MM.1S (cell line): ENCODE measurements at regions not wholly inside any gene's neighbourhood (a gene's known extent, or its start where the extent isn't known, plus 50 kb on each side); places are given as distances from the start of the nearest gene placed in this dataset.

ENCODE experiments used
- DNase-seq: peaks from one replicate; pipeline ENCODE4 v3.0.0-alpha.2; 2015
- H2AFZ ChIP-seq: fragments of 300-600 bp; sonication (generic); 2 replicates; pipeline ENCODE4 v1.6.0; 2016; ENCODE audit warnings: antibody characterized with exemption, low read length
- H3F3A ChIP-seq: fragments of 300-600 bp; sonication (generic); 2 replicates; pipeline ENCODE4 v1.6.1; 2016; ENCODE audit warnings: mild to moderate bottlenecking, antibody characterized with exemption, low read length, moderate library complexity, mixed read lengths; ENCODE audit not compliant: insufficient read depth
- H3K27ac ChIP-seq: fragments of 300-600 bp; sonication (generic); 2 replicates; pipeline ENCODE4 v1.5.1; 2016; ENCODE audit warnings: mild to moderate bottlenecking, low read length
- H3K27me3 ChIP-seq: fragments of 300-600 bp; sonication (generic); replicated peaks from 2 replicates; pipeline ENCODE4 v1.6.0; 2016; ENCODE audit warnings: low read length; ENCODE audit not compliant: insufficient read depth
- H3K36me3 ChIP-seq: fragments of 300-600 bp; sonication (generic); replicated peaks from 2 replicates; pipeline ENCODE4 v1.6.1; 2016; ENCODE audit warnings: mild to moderate bottlenecking, low read length, mixed read lengths; ENCODE audit not compliant: insufficient read depth
- H3K4me1 ChIP-seq: fragments of 300-600 bp; sonication (generic); 2 replicates; pipeline ENCODE4 v1.6.1; 2016; ENCODE audit warnings: low read length, mixed read lengths
- H3K4me2 ChIP-seq: fragments of 300-600 bp; sonication (generic); 2 replicates; pipeline ENCODE4 v1.6.0; 2016; ENCODE audit warnings: low read depth, low read length
- H3K4me3 ChIP-seq: fragments of 300-600 bp; sonication (generic); 2 replicates; pipeline ENCODE4 v1.5.1; 2016; ENCODE audit warnings: low read length, mixed read lengths
- H3K79me2 ChIP-seq: fragments of 300-600 bp; sonication (generic); 2 replicates; pipeline ENCODE4 v1.6.1; 2016; ENCODE audit warnings: mixed run types, low read length, mixed read lengths
- H3K9ac ChIP-seq: fragments of 300-600 bp; sonication (generic); 2 replicates; pipeline ENCODE4 v1.6.1; 2016; ENCODE audit warnings: low read length, mixed read lengths
- H3K9me2 ChIP-seq: fragments of 300-600 bp; sonication (generic); replicated peaks from 2 replicates; pipeline ENCODE4 v1.6.1; 2016; ENCODE audit warnings: mild to moderate bottlenecking, low read length, mixed read lengths; ENCODE audit not compliant: insufficient read depth
- H3K9me3 ChIP-seq: fragments of 300-600 bp; sonication (generic); replicated peaks from 2 replicates; pipeline ENCODE4 v1.6.1; 2016; ENCODE audit warnings: mild to moderate bottlenecking, low read length, mixed read lengths; ENCODE audit not compliant: insufficient read depth
- H4K20me1 ChIP-seq: fragments of 300-600 bp; sonication (generic); 2 replicates; pipeline ENCODE4 v1.6.1; 2016; ENCODE audit warnings: mild to moderate bottlenecking, low read length, moderate library complexity, mixed read lengths; ENCODE audit not compliant: insufficient read depth
- EZH2 ChIP-seq: fragments of 300-600 bp; sonication (generic); optimal IDR thresholded peaks from 2 replicates; pipeline ENCODE3; 2017; ENCODE audit warnings: low read depth, mild to moderate bottlenecking, antibody characterized with exemption, low read length, mixed read lengths
- EZH2phosphoT487 ChIP-seq: fragments of 300-600 bp; sonication (generic); IDR thresholded peaks from 2 replicates; pipeline ENCODE4 v1.6.1; 2018; ENCODE audit warnings: antibody characterized with exemption, low read length
- TF ChIP-seq, protein P1 (sequence below): fragments of 300-600 bp; sonication (generic); IDR thresholded peaks from 2 replicates; pipeline ENCODE4 v1.5.1; 2016; ENCODE audit warnings: antibody characterized with exemption, low read length, mixed read lengths

DNA sequence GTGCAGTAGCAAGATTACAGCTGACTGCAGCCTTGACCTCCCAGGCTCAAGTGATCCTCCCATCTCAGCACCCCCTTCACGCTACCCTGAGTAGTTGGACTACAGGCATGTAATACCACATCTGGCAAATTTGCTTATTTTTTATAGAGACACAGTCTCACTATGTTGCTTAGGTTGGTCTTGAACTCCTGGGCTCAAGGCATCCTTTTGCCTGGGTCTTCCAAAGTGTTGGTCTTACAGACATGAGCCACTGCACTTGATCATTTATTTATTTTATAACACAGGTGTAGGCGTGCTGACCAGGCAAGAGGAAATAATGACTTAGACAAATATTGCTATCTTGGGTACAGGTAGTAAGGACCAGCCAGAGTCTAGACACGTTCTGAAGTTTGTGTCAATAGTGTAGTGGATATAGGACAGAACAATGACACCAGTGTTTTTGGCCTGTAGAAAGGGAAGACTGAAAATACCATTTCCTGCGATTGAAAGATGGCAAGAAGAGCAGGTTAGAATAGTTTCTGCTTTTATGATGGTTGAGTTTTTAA is 71.0 kb upstream of the THUMPD2 start:
- Histone ChIP-seq H3K4me2 (no peak overlapping the region), H3K36me3 (no peaks in the 10 kb centered on the region), H2AFZ (no peak overlapping the region), H3K27ac (no peak overlapping the region), H3K9ac (no peak overlapping the region), H3K79me2 (no peaks in the 10 kb centered on the region), H3K9me3 (no peaks in the 10 kb centered on the region), H3K9me2 (no peaks in the 10 kb centered on the region), H3K27me3 (no peaks in the 10 kb centered on the region), H3K4me3 (no peak overlapping the region), H4K20me1 (no peaks in the 10 kb centered on the region), H3K4me1 (peaks cover 15% of the 10 kb centered on the region), H3F3A (peaks cover 8% of the 10 kb centered on the region; the same call in 1 of the 2 replicates)
- TF ChIP-seq, protein P1, sequence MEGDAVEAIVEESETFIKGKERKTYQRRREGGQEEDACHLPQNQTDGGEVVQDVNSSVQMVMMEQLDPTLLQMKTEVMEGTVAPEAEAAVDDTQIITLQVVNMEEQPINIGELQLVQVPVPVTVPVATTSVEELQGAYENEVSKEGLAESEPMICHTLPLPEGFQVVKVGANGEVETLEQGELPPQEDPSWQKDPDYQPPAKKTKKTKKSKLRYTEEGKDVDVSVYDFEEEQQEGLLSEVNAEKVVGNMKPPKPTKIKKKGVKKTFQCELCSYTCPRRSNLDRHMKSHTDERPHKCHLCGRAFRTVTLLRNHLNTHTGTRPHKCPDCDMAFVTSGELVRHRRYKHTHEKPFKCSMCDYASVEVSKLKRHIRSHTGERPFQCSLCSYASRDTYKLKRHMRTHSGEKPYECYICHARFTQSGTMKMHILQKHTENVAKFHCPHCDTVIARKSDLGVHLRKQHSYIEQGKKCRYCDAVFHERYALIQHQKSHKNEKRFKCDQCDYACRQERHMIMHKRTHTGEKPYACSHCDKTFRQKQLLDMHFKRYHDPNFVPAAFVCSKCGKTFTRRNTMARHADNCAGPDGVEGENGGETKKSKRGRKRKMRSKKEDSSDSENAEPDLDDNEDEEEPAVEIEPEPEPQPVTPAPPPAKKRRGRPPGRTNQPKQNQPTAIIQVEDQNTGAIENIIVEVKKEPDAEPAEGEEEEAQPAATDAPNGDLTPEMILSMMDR, result no peak
- TF ChIP-seq EZH2phosphoT487 (no peak), EZH2 (no peak)
- DNase-seq, result no peak

GRCh38 chr2:39849064-39849463 is 70.0 kb upstream of the THUMPD2 start:
- TF ChIP-seq, protein P1, result no peak
- TF ChIP-seq EZH2 (no peak), EZH2phosphoT487 (no peak)
- H3F3A ChIP-seq, result peaks cover 8% of the 10 kb centered on the region; the same call in 1 of the 2 replicates
- DNase-seq, result no peak
- no peaks in the 10 kb centered on the region for H3K27me3 ChIP-seq
- H3K4me3 ChIP-seq, result no peak overlapping the region
- no peaks in the 10 kb centered on the region for H3K9me2 ChIP-seq
- no peaks in the 10 kb centered on the region for H3K79me2 ChIP-seq
- no peak overlapping the region for H3K27ac ChIP-seq
- H2AFZ ChIP-seq, result no peak overlapping the region
- no peak overlapping the region for H3K9ac ChIP-seq
- no peak overlapping the region for H3K4me2 ChIP-seq
- H3K9me3 ChIP-seq, result no peaks in the 10 kb centered on the region
- H3K36me3 ChIP-seq, result no peaks in the 10 kb centered on the region
- no peaks in the 10 kb centered on the region for H4K20me1 ChIP-seq
- H3K4me1 ChIP-seq, result peaks cover 15% of the 10 kb centered on the region

DNA sequence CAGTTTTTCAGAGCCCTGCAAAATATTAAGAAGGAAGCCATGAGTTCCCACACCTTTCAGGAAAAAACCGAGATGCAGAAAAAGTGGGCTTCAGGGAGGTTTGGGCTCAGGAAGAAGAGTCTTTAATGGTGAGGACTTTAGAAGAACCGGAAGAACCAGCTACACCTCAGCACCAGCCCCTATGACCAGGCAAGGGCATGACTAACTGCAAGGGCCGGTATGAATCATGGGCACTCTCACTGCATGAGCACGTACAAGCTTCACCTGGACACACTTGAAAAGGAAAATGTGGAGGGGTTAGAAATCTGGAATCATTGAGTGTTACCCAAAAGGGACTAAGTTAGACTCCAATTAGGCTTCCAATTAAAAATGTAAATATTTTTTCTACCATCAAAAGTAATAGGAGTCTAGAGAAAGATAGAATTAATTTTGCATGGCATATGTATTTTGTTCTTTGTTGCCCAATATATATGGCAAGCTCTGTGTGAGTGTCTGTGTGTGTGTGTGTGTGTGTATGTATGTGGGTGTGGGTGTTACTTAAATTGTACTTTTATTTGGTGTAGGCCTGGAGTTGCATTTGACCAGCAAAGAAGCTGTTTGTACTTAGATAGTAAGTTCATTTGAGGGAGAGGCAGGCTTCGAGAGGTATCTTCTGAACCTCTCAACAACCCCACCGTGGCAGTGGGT is 66.5 kb upstream of the THUMPD2 start:
- Histone ChIP-seq H3K27me3 (no peaks in the 10 kb centered on the region), H2AFZ (no peak overlapping the region), H3K79me2 (no peaks in the 10 kb centered on the region), H3K4me2 (no peak overlapping the region), H3F3A (no peaks in the 10 kb centered on the region), H4K20me1 (no peaks in the 10 kb centered on the region), H3K4me1 (no peaks in the 10 kb centered on the region), H3K9me2 (no peaks in the 10 kb centered on the region), H3K9ac (no peak overlapping the region), H3K27ac (no peak overlapping the region), H3K4me3 (no peak overlapping the region), H3K36me3 (no peaks in the 10 kb centered on the region), H3K9me3 (no peaks in the 10 kb centered on the region)
- DNase-seq, result no peak
- no peak for TF ChIP-seq EZH2phosphoT487
- TF ChIP-seq, protein P1, result no peak
- TF ChIP-seq EZH2, result no peak
